ENCODE measurements at regions not wholly inside any gene's neighbourhood (a gene's known extent, or its start where the extent isn't known, plus 50 kb on each side); places are given as distances from the start of the nearest gene placed in this dataset.

DNA sequence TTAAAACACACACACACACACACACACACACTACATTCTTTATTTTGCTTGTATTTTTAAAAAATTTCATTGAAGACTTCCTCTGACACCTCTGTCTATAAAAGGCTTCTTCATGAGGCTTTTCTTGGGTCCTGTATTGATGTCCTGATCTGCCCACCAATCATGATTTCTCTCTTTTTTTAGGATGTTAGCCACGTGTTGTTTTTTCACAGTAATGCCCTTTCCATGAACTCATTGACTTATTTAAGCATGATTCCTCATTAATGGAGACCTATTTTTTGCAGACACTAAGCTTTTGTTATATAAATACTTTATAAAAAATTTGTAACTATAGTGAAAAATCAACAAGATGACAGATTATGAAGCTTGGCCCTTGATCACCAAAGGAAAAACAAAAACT lies 173.8 kb upstream of the CNTNAP5 start:
- TF ChIP-seq, protein P1, sequence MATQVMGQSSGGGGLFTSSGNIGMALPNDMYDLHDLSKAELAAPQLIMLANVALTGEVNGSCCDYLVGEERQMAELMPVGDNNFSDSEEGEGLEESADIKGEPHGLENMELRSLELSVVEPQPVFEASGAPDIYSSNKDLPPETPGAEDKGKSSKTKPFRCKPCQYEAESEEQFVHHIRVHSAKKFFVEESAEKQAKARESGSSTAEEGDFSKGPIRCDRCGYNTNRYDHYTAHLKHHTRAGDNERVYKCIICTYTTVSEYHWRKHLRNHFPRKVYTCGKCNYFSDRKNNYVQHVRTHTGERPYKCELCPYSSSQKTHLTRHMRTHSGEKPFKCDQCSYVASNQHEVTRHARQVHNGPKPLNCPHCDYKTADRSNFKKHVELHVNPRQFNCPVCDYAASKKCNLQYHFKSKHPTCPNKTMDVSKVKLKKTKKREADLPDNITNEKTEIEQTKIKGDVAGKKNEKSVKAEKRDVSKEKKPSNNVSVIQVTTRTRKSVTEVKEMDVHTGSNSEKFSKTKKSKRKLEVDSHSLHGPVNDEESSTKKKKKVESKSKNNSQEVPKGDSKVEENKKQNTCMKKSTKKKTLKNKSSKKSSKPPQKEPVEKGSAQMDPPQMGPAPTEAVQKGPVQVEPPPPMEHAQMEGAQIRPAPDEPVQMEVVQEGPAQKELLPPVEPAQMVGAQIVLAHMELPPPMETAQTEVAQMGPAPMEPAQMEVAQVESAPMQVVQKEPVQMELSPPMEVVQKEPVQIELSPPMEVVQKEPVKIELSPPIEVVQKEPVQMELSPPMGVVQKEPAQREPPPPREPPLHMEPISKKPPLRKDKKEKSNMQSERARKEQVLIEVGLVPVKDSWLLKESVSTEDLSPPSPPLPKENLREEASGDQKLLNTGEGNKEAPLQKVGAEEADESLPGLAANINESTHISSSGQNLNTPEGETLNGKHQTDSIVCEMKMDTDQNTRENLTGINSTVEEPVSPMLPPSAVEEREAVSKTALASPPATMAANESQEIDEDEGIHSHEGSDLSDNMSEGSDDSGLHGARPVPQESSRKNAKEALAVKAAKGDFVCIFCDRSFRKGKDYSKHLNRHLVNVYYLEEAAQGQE (IDR thresholded peaks at IDR 0.05): no peak
- TF ChIP-seq, protein P2, sequence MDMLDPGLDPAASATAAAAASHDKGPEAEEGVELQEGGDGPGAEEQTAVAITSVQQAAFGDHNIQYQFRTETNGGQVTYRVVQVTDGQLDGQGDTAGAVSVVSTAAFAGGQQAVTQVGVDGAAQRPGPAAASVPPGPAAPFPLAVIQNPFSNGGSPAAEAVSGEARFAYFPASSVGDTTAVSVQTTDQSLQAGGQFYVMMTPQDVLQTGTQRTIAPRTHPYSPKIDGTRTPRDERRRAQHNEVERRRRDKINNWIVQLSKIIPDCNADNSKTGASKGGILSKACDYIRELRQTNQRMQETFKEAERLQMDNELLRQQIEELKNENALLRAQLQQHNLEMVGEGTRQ (IDR thresholded peaks at IDR 0.05): no peak
- no peak for TF ChIP-seq SREBF2 (IDR thresholded peaks at IDR 0.05)
- no peak for TF ChIP-seq CHD2 (IDR thresholded peaks at IDR 0.05; ENCODE audit: low read length, partially characterized antibody)
- TF ChIP-seq, protein P3, sequence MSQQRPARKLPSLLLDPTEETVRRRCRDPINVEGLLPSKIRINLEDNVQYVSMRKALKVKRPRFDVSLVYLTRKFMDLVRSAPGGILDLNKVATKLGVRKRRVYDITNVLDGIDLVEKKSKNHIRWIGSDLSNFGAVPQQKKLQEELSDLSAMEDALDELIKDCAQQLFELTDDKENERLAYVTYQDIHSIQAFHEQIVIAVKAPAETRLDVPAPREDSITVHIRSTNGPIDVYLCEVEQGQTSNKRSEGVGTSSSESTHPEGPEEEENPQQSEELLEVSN (IDR thresholded peaks at IDR 0.05; ENCODE audit: borderline replicate concordance, low read depth): no peak
- TF ChIP-seq, protein P4, sequence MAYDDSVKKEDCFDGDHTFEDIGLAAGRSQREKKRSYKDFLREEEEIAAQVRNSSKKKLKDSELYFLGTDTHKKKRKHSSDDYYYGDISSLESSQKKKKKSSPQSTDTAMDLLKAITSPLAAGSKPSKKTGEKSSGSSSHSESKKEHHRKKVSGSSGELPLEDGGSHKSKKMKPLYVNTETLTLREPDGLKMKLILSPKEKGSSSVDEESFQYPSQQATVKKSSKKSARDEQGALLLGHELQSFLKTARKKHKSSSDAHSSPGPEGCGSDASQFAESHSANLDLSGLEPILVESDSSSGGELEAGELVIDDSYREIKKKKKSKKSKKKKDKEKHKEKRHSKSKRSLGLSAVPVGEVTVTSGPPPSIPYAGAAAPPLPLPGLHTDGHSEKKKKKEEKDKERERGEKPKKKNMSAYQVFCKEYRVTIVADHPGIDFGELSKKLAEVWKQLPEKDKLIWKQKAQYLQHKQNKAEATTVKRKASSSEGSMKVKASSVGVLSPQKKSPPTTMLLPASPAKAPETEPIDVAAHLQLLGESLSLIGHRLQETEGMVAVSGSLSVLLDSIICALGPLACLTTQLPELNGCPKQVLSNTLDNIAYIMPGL (CRISPR knock-in tag; IDR thresholded peaks at IDR 0.05; ENCODE audit: borderline replicate concordance): no peak
- no peak for TF ChIP-seq CTCF (IDR thresholded peaks at IDR 0.05)
- no peak for TF ChIP-seq JUNB (IDR thresholded peaks at IDR 0.05)
- TF ChIP-seq FOSL2 (IDR thresholded peaks at IDR 0.05): no peak
- TF ChIP-seq FOSL2 (CRISPR knock-in tag; IDR thresholded peaks at IDR 0.05): no peak
- TF ChIP-seq NFE2L2 (conservative IDR thresholded peaks at IDR 0.05; ENCODE audit: low read length): no peak
